HFFc6 (cell line): ENCODE measurements at regions not wholly inside any gene's neighbourhood (a gene's known extent, or its start where the extent isn't known, plus 50 kb on each side); places are given as distances from the start of the nearest gene placed in this dataset.
"Not testable (repeated sequence)": the region's sequence is repeated elsewhere in the genome, so short reads cannot be mapped to it uniquely, and the experiment has no call there.

Experiments used
- DNase-seq: peaks from one replicate; pipeline ENCODE4 v3.0.0-alpha.2; 2018
- H3K27ac Mint-ChIP-seq: 2 replicates; pipeline ENCODE4 v1.8.0; 2020; ENCODE audit warnings: mild to moderate bottlenecking, mixed read lengths
- H3K27me3 Mint-ChIP-seq: 2 replicates; pipeline ENCODE4 v1.8.0; 2021; ENCODE audit warnings: mild to moderate bottlenecking, moderate library complexity, mixed read lengths; ENCODE audit not compliant: insufficient read depth
- H3K36me3 Mint-ChIP-seq: 2 replicates; pipeline ENCODE4 v1.8.0; 2021; ENCODE audit warnings: low read depth, mixed read lengths
- H3K4me1 Mint-ChIP-seq: 2 replicates; pipeline ENCODE4 v1.8.0; 2020; ENCODE audit warnings: low read depth, mixed read lengths
- H3K4me3 Mint-ChIP-seq: 2 replicates; pipeline ENCODE4 v1.8.0; 2020; ENCODE audit warnings: mild to moderate bottlenecking, moderate library complexity, mixed read lengths
- H3K9me3 Mint-ChIP-seq: 2 replicates; pipeline ENCODE4 v1.8.0; 2020; ENCODE audit warnings: mild to moderate bottlenecking, mixed read lengths
- CTCF ChIP-seq: fragments of 200-600 bp; sonication (generic); IDR thresholded peaks from 2 replicates; pipeline ENCODE4 v1.5.0; 2021; ENCODE audit warnings: antibody characterized with exemption, mild to moderate bottlenecking

GRCh38 chr9:97220894-97221477 lies 86.5 kb upstream of the CCDC180 start:
- Mint-ChIP-seq H3K36me3 (no peaks in the 10 kb centered on the region), H3K4me3 (peak overlapping the region; percentile 66), H3K4me1 (no peaks in the 10 kb centered on the region), H3K9me3 (no peaks in the 10 kb centered on the region), H3K27ac (no peak overlapping the region), H3K27me3 (peaks cover 28% of the 10 kb centered on the region)
- TF ChIP-seq CTCF: no peak
- DNase-seq: no peak

GRCh38 chr9:97220396-97220795 lies 87.1 kb upstream of the CCDC180 start:
- not testable (repeated sequence) for DNase-seq, H3K36me3 Mint-ChIP-seq, H3K4me3 Mint-ChIP-seq, H3K9me3 Mint-ChIP-seq, H3K27ac Mint-ChIP-seq, H3K4me1 Mint-ChIP-seq
- H3K27me3 Mint-ChIP-seq: peaks cover 28% of the 10 kb centered on the region

- not testable (repeated sequence) for H3K36me3 Mint-ChIP-seq, H3K4me3 Mint-ChIP-seq, H3K4me1 Mint-ChIP-seq, DNase-seq, H3K27ac Mint-ChIP-seq, H3K9me3 Mint-ChIP-seq
- peaks cover 29% of the 10 kb centered on the region for H3K27me3 Mint-ChIP-seq
Measured at GRCh38 chr9:97219443-97220140, 87.9 kb upstream of the CCDC180 start.

- not testable (repeated sequence) for H3K9me3 Mint-ChIP-seq, H3K4me3 Mint-ChIP-seq
- H3K27me3 Mint-ChIP-seq: peaks cover 16% of the 10 kb centered on the region; the same call in 1 of the 2 replicates
Measured at GRCh38 chr9:97215127-97215526, 92.3 kb upstream of the CCDC180 start.

GRCh38 chr9:97214556-97214955 lies 92.9 kb upstream of the CCDC180 start:
- H3K9me3 Mint-ChIP-seq, H3K27ac Mint-ChIP-seq, H3K4me1 Mint-ChIP-seq, H3K36me3 Mint-ChIP-seq, DNase-seq, H3K4me3 Mint-ChIP-seq: not testable (repeated sequence)
- H3K27me3 Mint-ChIP-seq: peaks cover 10% of the 10 kb centered on the region; the same call in 1 of the 2 replicates

More at GRCh38 chr9:97215127-97215526, 92.3 kb upstream of the CCDC180 start:
- not testable (repeated sequence) for DNase-seq, H3K4me1 Mint-ChIP-seq, H3K27ac Mint-ChIP-seq, H3K36me3 Mint-ChIP-seq

- H3K9me3 Mint-ChIP-seq: peaks cover 21% of the 10 kb centered on the region; the same call in 1 of the 2 replicates
- not testable (repeated sequence) for H3K36me3 Mint-ChIP-seq, H3K4me3 Mint-ChIP-seq, H3K27me3 Mint-ChIP-seq, H3K27ac Mint-ChIP-seq, H3K4me1 Mint-ChIP-seq, DNase-seq
Measured at GRCh38 chr9:97199683-97200082, 107.8 kb upstream of the CCDC180 start.

GRCh38 chr9:97193767-97194166 lies 113.7 kb upstream of the CCDC180 start:
- not testable (repeated sequence) for H3K4me3 Mint-ChIP-seq, DNase-seq, H3K4me1 Mint-ChIP-seq, H3K27me3 Mint-ChIP-seq, H3K36me3 Mint-ChIP-seq, H3K9me3 Mint-ChIP-seq, H3K27ac Mint-ChIP-seq

GRCh38 chr9:97188545-97188944 lies 118.9 kb upstream of the CCDC180 start:
- Mint-ChIP-seq H3K4me1 (no peaks in the 10 kb centered on the region), H3K36me3 (no peaks in the 10 kb centered on the region), H3K27ac (no peak overlapping the region), H3K9me3 (no peaks in the 10 kb centered on the region; the same call in 1 of the 2 replicates), H3K27me3 (peaks cover 3% of the 10 kb centered on the region; the same call in 1 of the 2 replicates), H3K4me3 (no peak overlapping the region)
- DNase-seq: no peak
- no peak for TF ChIP-seq CTCF

- H3K27me3 Mint-ChIP-seq, H3K36me3 Mint-ChIP-seq, DNase-seq, H3K4me3 Mint-ChIP-seq, H3K9me3 Mint-ChIP-seq, H3K4me1 Mint-ChIP-seq, H3K27ac Mint-ChIP-seq: not testable (repeated sequence)
Measured at GRCh38 chr9:97187706-97188105, 119.8 kb upstream of the CCDC180 start.
